Neuronal stem cell (in vitro differentiated cells): ENCODE measurements at regions not wholly inside any gene's neighbourhood (a gene's known extent, or its start where the extent isn't known, plus 50 kb on each side); places are given as distances from the start of the nearest gene placed in this dataset.

Source experiments
- DNase-seq: peaks from one replicate; pipeline ENCODE4 v3.0.0-alpha.2; 2013; ENCODE audit warnings: low spot score
- H2AFZ ChIP-seq: one replicate; pipeline ENCODE4 v1.6.1; 2013; ENCODE audit warnings: mild to moderate bottlenecking, low read length, inconsistent platforms
- H2AK5ac ChIP-seq: 2 replicates; pipeline ENCODE4 v1.6.1; 2013; ENCODE audit warnings: low read depth, mild to moderate bottlenecking, inconsistent platforms, low read length, moderate library complexity, mixed read lengths
- H2BK120ac ChIP-seq: 2 replicates; pipeline ENCODE4 v1.6.1; 2013; ENCODE audit warnings: low read depth, mild to moderate bottlenecking, inconsistent platforms, low read length, moderate library complexity, mixed read lengths
- H2BK12ac ChIP-seq: one replicate; pipeline ENCODE4 v1.6.1; 2013; ENCODE audit warnings: low read length, inconsistent platforms
- H2BK15ac ChIP-seq: 2 replicates; pipeline ENCODE4 v1.6.1; 2013; ENCODE audit warnings: mild to moderate bottlenecking, low read length, inconsistent platforms, mixed read lengths
- H2BK5ac ChIP-seq: one replicate; pipeline ENCODE4 v1.6.1; 2013; ENCODE audit warnings: inconsistent platforms, mild to moderate bottlenecking, low read length, moderate library complexity
- H3K14ac ChIP-seq: one replicate; pipeline ENCODE4 v1.6.1; 2013; ENCODE audit warnings: low read length, inconsistent platforms
- H3K18ac ChIP-seq: 2 replicates; pipeline ENCODE4 v1.6.1; 2013; ENCODE audit warnings: low read length, inconsistent platforms
- H3K23ac ChIP-seq: 2 replicates; pipeline ENCODE4 v1.6.1; 2013; ENCODE audit warnings: low read depth, mild to moderate bottlenecking, mixed read lengths, low read length, inconsistent platforms; ENCODE audit not compliant: poor library complexity
- H3K27ac ChIP-seq: replicated peaks from 3 replicates; pipeline ENCODE4 v1.5.1; 2013; ENCODE audit warnings: low read length, inconsistent platforms
- H3K27me3 ChIP-seq, 3 experiments: 2 replicates each; pipeline ENCODE4 v1.6.1; 2013; ENCODE audit warnings: low read length in 3 of 3, mild to moderate bottlenecking in 2 of 3, inconsistent platforms in 1 of 3, low read depth in 1 of 3, mixed read lengths in 1 of 3, moderate library complexity in 1 of 3; ENCODE audit not compliant: control insufficient read depth in 3 of 3, insufficient read depth in 3 of 3
- H3K36me3 ChIP-seq, 2 donors: replicated peaks in 1 of 2; 2 replicates each; pipeline ENCODE4 v1.6.1; 2013; ENCODE audit warnings: low read length in 2 of 2; ENCODE audit not compliant: control insufficient read depth in 2 of 2, insufficient read depth in 2 of 2
- H3K4ac ChIP-seq: 2 replicates; pipeline ENCODE4 v1.6.1; 2013; ENCODE audit warnings: inconsistent platforms, mild to moderate bottlenecking, low read length, moderate library complexity
- H3K4me1 ChIP-seq, 2 donors: 1 replicate in 1 of 2; 2 replicates in 1 of 2; pipeline ENCODE4 v1.6.1; 2013; ENCODE audit warnings: low read length in 2 of 2, low read depth in 1 of 2; ENCODE audit not compliant: control insufficient read depth in 2 of 2, insufficient read depth in 1 of 2
- H3K4me2 ChIP-seq: one replicate; pipeline ENCODE4 v1.6.1; 2013; ENCODE audit warnings: mild to moderate bottlenecking, low read length, inconsistent platforms; ENCODE audit not compliant: insufficient read depth, poor library complexity, severe bottlenecking
- H3K4me3 ChIP-seq, 2 donors: 2 replicates each; pipeline ENCODE4 v1.5.1; 2013; ENCODE audit warnings: low read length in 2 of 2, mild to moderate bottlenecking in 2 of 2, inconsistent platforms in 1 of 2, moderate library complexity in 1 of 2
- H3K79me1 ChIP-seq: one replicate; pipeline ENCODE4 v1.6.1; 2013; ENCODE audit warnings: low read depth, mild to moderate bottlenecking, inconsistent platforms, low read length, moderate library complexity
- H3K9ac ChIP-seq: one replicate; pipeline ENCODE4 v1.6.1; 2013; ENCODE audit warnings: mild to moderate bottlenecking, low read depth, low read length, inconsistent platforms; ENCODE audit not compliant: poor library complexity
- H3K9me3 ChIP-seq, 2 donors: replicated peaks in 1 of 2; 2 replicates each; pipeline versions ENCODE3 to v1.6.1; 2013; ENCODE audit warnings: low read length in 2 of 2, mild to moderate bottlenecking in 2 of 2, inconsistent platforms in 1 of 2, low read depth in 1 of 2, mixed read lengths in 1 of 2, moderate library complexity in 1 of 2; ENCODE audit not compliant: control insufficient read depth in 2 of 2, insufficient read depth in 1 of 2
- H4K8ac ChIP-seq: one replicate; pipeline ENCODE4 v1.6.1; 2013; ENCODE audit warnings: low read depth, mild to moderate bottlenecking, inconsistent platforms, low read length, moderate library complexity
- H4K91ac ChIP-seq: one replicate; pipeline ENCODE4 v1.6.1; 2013; ENCODE audit warnings: low read length, low read depth, mild to moderate bottlenecking, inconsistent platforms; ENCODE audit not compliant: poor library complexity
- WGBS, 2 donors: extraction: QIAGEN DNeasy Blood & Tissue Kit; methylation state at CpG; one replicate each; pipeline ENCODE4 v1.1.7; 2013; ENCODE audit warnings: missing lambda C conversion rate in 2 of 2, mixed read lengths in 1 of 2; ENCODE audit not compliant: insufficient read length in 2 of 2, insufficient replicate concordance in 1 of 2; ENCODE audit errors: extremely low coverage in 2 of 2; 5-methylcytosine and 5-hydroxymethylcytosine counted together

DNA sequence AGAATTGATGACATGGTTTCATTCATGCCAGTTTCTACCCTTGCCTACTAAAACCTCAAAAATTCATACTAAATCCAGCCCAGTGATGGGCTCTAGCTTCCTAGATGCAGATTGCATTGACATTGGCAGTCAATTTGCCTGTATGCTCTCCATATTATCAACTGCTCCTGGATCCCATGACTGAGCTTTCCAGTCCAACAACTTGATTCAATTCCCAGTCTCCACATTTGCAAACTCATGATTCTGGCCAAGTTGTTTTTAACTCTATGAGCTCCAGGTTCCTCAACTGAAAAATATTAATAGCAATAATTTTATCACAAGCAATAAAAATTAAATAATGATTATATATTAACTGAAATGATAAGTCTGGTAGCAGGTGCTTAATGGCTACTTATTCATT, 51.0 kb upstream of the DSC1 start:
- Histone ChIP-seq H4K91ac (no peak overlapping the region), H3K14ac (no peak overlapping the region)

DNA sequence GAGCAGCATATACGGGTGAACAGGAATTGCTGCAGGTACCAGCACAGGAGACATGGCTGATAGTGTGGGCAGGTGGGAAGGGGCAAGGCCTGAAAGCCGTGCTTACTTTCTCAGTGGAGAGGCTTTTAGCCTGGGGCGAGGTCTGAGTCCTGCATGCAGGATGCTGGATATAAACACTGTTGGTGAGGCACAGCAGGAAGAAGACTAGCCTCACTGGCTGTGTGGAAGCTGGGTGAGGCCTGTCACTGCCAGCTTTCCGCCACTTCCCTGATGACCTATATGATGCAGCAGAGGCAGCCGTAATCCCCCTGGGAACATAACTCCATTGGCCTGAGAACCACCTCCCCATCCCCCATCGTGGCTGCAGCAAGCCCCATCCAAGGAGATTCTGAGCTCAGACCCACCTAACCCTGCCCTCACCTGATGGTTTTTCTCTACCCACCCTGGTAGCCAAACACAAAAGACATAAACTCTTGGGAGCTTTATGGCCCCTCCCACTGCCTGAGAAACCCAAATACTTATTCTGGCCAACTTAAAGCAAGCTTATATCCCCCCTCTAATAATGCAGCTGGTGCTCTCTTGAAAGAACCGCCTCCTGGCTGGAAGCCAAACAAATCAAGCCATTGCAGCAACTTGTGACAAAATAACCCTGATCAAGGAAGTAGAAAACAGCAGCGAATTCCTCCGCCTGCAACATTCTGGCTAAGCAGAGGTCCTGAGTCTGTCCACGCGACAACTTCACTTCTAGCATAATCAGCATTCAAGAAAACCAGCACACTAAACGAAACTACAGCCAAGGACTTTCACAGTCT, 54.6 kb upstream of the DSC1 start:
- Histone ChIP-seq H3K27ac (no peak overlapping the region), H3K36me3 (no peaks in the 10 kb centered on the region), H3K4me1 (peaks cover 0 to 9% of the 10 kb centered on the region in 2 donors), H3K14ac (no peak overlapping the region), H3K79me1 (no peaks in the 10 kb centered on the region), H3K27me3 (no peaks in the 10 kb centered on the region), H4K8ac (no peak overlapping the region), H3K23ac (no peak overlapping the region), H2BK5ac (no peak overlapping the region), H2BK12ac (no peak overlapping the region), H2BK120ac (no peak overlapping the region), H2AK5ac (peak overlapping the region; percentile 37), H3K4me3 (no peak overlapping the region), H3K4me2 (no peak overlapping the region), H3K18ac (peak overlapping the region; percentile 61), H2AFZ (peak overlapping the region; percentile 63), H3K4ac (no peak overlapping the region), H3K9me3 (peaks cover 0 to 9% of the 10 kb centered on the region in 2 donors), H4K91ac (no peak overlapping the region), H3K9ac (no peak overlapping the region), H2BK15ac (peak overlapping the region; percentile 12)
- WGBS, 2 donors: no CpG with 5 or more reads among the region's 12 CpGs
- no peak for DNase-seq

More for the DNA sequence above, 51.0 kb upstream of the DSC1 start:
- Histone ChIP-seq H3K27ac (no peak overlapping the region), H3K4ac (no peak overlapping the region), H3K79me1 (no peaks in the 10 kb centered on the region), H2BK5ac (no peak overlapping the region), H2AK5ac (no peak overlapping the region), H3K27me3 (no peaks in the 10 kb centered on the region), H3K4me2 (no peak overlapping the region), H3K23ac (no peak overlapping the region), H4K8ac (no peak overlapping the region), H3K9me3 (peaks cover 0 to 4% of the 10 kb centered on the region in 2 donors), H3K4me1 (peaks cover 0 to 9% of the 10 kb centered on the region in 2 donors), H3K18ac (no peak overlapping the region), H3K9ac (no peak overlapping the region), H2BK120ac (no peak overlapping the region), H3K4me3 (no peak overlapping the region), H3K36me3 (no peaks in the 10 kb centered on the region), H2BK12ac (no peak overlapping the region), H2AFZ (no peak overlapping the region), H2BK15ac (no peak overlapping the region)
- no peak for DNase-seq

- H2BK15ac ChIP-seq: no peak overlapping the region
These were observed 56.2 kb upstream of the DSC1 start for GRCh38 chr18:31218671-31219383.

GRCh38 chr18:31219395-31219794, 56.7 kb upstream of the DSC1 start:
- Histone ChIP-seq H3K79me1 (no peaks in the 10 kb centered on the region), H2BK120ac (no peak overlapping the region), H2BK5ac (no peak overlapping the region), H2BK12ac (no peak overlapping the region), H3K9me3 (peaks cover 2 to 9% of the 10 kb centered on the region in 2 donors), H4K8ac (no peak overlapping the region), H2BK15ac (no peak overlapping the region), H3K4me3 (no peak overlapping the region), H3K4ac (no peak overlapping the region), H2AK5ac (no peak overlapping the region), H4K91ac (no peak overlapping the region), H3K4me2 (no peak overlapping the region), H3K18ac (no peak overlapping the region), H3K23ac (no peak overlapping the region), H3K36me3 (no peaks in the 10 kb centered on the region), H2AFZ (no peak overlapping the region), H3K4me1 (peaks cover 0 to 9% of the 10 kb centered on the region in 2 donors), H3K14ac (no peak overlapping the region), H3K27ac (no peak overlapping the region), H3K9ac (no peak overlapping the region), H3K27me3 (no peaks in the 10 kb centered on the region)
- DNase-seq: no peak
- no CpG with 5 or more reads among the region's 2 CpGs for WGBS, 2 donors

More at GRCh38 chr18:31218671-31219383, 56.2 kb upstream of the DSC1 start:
- no peaks in the 10 kb centered on the region for H3K79me1 ChIP-seq
- no peaks in the 10 kb centered on the region for H3K27me3 ChIP-seq
- H3K23ac ChIP-seq: no peak overlapping the region
- H2BK12ac ChIP-seq: no peak overlapping the region
- H4K91ac ChIP-seq: no peak overlapping the region
- H3K36me3 ChIP-seq: no peaks in the 10 kb centered on the region
- no peak overlapping the region for H2BK5ac ChIP-seq
- H3K4me2 ChIP-seq: no peak overlapping the region
- H3K27ac ChIP-seq: no peak overlapping the region
- DNase-seq: no peak
- H3K9ac ChIP-seq: no peak overlapping the region
- H2AK5ac ChIP-seq: no peak overlapping the region
- WGBS, 2 donors: no CpG with 5 or more reads among the region's 4 CpGs
- no peak overlapping the region for H3K14ac ChIP-seq
- no peak overlapping the region for H2AFZ ChIP-seq
- no peak overlapping the region for H3K18ac ChIP-seq
- peaks cover 2 to 9% of the 10 kb centered on the region in 2 donors for H3K9me3 ChIP-seq
- H3K4ac ChIP-seq: no peak overlapping the region
- no peak overlapping the region for H4K8ac ChIP-seq
- no peak overlapping the region for H2BK120ac ChIP-seq
- H3K4me1 ChIP-seq: peaks cover 0 to 9% of the 10 kb centered on the region in 2 donors
- H3K4me3 ChIP-seq: no peak overlapping the region
